GM06990 (cell line): ENCODE measurements at regions not wholly inside any gene's neighbourhood (a gene's known extent, or its start where the extent isn't known, plus 50 kb on each side); places are given as distances from the start of the nearest gene placed in this dataset.

Source experiments
- DNase-seq: peaks from one replicate; pipeline ENCODE4 v3.0.0-alpha.2; 2011; ENCODE audit not compliant: insufficient read length; ENCODE audit errors: extremely low read depth
- H3K27me3 ChIP-seq: replicated peaks from 2 replicates; pipeline ENCODE4 v1.6.0; 2011; ENCODE audit warnings: low read length; ENCODE audit not compliant: control insufficient read depth, insufficient read depth
- H3K36me3 ChIP-seq: 2 replicates; pipeline ENCODE4 v1.5.1; 2011; ENCODE audit warnings: low read length; ENCODE audit not compliant: control insufficient read depth, insufficient read depth
- H3K4me3 ChIP-seq: replicated peaks from 2 replicates; pipeline ENCODE4 v1.5.1; 2011; ENCODE audit warnings: low read depth, mild to moderate bottlenecking, control low read depth, low read length
- CTCF ChIP-seq: IDR thresholded peaks from 2 replicates; pipeline ENCODE4 v1.5.1; 2011; ENCODE audit warnings: low read length, control low read depth, mild to moderate bottlenecking, inconsistent platforms; ENCODE audit not compliant: insufficient read depth, poor library complexity, severe bottlenecking

DNA sequence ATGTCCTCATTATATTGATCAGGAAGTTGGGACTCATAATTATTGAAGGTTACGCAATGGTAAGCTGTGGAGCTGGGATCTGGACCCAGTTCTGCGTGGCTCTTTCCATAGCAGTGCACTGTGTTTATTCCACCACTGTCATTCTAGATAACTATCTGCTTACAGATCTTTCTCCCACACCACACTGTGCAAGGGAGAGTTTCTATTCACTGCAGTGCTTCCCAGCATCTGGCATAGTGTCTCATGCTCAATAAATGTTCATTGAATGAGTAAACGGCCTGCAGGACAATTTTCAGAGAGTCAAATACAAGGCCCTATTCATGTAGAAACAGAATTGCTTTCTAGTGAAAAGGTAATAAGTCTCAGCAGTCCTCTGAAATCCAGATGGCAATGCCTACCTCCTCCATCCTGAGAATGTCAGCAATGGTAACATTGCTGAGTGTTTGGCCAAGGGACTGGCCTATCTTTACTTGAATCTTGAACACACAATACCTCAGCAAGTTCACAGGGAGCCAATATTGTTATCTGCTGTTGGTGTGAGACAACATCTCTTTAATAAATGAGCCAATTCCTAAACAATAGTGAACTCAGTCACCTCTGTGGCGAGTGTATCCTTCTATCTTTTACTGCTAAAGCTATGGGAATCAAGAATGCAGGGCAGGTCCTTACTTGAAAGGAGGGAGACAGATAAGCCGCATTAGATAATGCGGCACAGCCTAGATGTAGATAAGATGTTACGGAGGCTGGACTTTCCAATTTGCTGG lies 332.4 kb upstream of the PRICKLE1 start:
- Histone ChIP-seq H3K36me3 (no peaks in the 10 kb centered on the region), H3K4me3 (no peak overlapping the region), H3K27me3 (no peaks in the 10 kb centered on the region)
- no peak for DNase-seq
- TF ChIP-seq CTCF: no peak

- Histone ChIP-seq H3K36me3 (no peaks in the 10 kb centered on the region), H3K27me3 (no peaks in the 10 kb centered on the region), H3K4me3 (no peak overlapping the region)
- no peak for TF ChIP-seq CTCF
- DNase-seq: no peak
Measured at GRCh38 chr12:42919691-42920090, 330.1 kb upstream of the PRICKLE1 start.

GRCh38 chr12:42918443-42918842 lies 328.9 kb upstream of the PRICKLE1 start:
- TF ChIP-seq CTCF: no peak
- no peak overlapping the region for H3K4me3 ChIP-seq
- no peaks in the 10 kb centered on the region for H3K27me3 ChIP-seq
- no peak for DNase-seq
- H3K36me3 ChIP-seq: no peaks in the 10 kb centered on the region

- Histone ChIP-seq H3K4me3 (no peak overlapping the region), H3K36me3 (no peaks in the 10 kb centered on the region), H3K27me3 (no peaks in the 10 kb centered on the region)
- no peak for TF ChIP-seq CTCF
- no peak for DNase-seq
Measured at GRCh38 chr12:42916143-42916542, 326.6 kb upstream of the PRICKLE1 start.

DNA sequence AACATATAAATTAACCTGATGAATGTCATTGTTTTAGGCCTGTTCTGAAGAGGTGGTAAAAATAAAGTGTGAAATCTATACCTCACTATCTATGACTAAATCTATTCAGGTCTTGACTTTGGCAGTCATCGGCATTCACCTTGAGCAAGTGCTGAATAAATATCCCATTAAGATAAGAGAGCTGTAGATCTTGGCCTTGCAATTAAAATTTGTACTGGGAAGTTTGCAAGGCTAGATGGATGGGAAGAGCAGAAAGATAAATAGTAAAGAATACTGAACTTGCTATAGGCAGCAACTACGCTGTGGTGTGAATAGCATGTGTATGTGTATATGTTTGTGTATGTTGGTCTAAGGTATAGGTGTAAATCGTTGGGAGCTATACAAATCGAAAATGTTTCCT lies 325.9 kb upstream of the PRICKLE1 start:
- no peak for DNase-seq
- no peak overlapping the region for H3K4me3 ChIP-seq
- TF ChIP-seq CTCF: no peak
- no peaks in the 10 kb centered on the region for H3K36me3 ChIP-seq
- H3K27me3 ChIP-seq: no peaks in the 10 kb centered on the region

DNA sequence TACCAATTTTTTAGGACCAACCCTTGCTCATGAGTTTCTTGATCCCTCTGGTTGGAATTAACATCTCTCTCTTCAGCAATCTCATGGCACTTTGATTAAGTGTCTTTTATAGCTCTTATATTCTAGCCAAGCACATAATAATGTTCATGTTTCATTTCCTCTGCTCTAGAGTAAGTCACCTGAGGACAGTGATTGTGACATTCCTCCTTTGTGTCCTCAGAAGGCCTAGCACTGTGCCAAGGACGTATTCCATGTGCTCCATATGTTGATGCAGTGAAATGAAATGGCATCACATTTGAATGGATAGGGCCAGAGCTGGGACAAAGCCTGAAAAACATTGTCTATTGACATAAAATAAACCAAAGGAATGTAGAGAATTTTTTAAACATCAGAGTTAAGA lies 322.8 kb upstream of the PRICKLE1 start:
- Histone ChIP-seq H3K27me3 (no peaks in the 10 kb centered on the region), H3K36me3 (no peaks in the 10 kb centered on the region), H3K4me3 (no peak overlapping the region)
- DNase-seq: no peak
- no peak for TF ChIP-seq CTCF
